ENCODE measurements at regions not wholly inside any gene's neighbourhood (a gene's known extent, or its start where the extent isn't known, plus 50 kb on each side); places are given as distances from the start of the nearest gene placed in this dataset.

GRCh38 chr7:46989247-46989646, 592.7 kb downstream of the TNS3 start:
- no peak overlapping the region for H3K4me3 ChIP-seq (replicated peaks in 1 of 2; ENCODE audit: low read depth in 2 of 2, low read length in 2 of 2)
- no peak for DNase-seq (ENCODE audit: low read depth in 2 of 2)
- TF ChIP-seq CTCF (IDR thresholded peaks at IDR 0.05; ENCODE audit: low read depth, low read length), result no peak

GRCh38 chr7:46982928-46983327, 599.0 kb downstream of the TNS3 start:
- H3K4me3 ChIP-seq (replicated peaks in 1 of 2; ENCODE audit: low read depth in 2 of 2, low read length in 2 of 2), result no peak overlapping the region
- no peak for TF ChIP-seq CTCF (IDR thresholded peaks at IDR 0.05; ENCODE audit: low read depth, low read length)
- DNase-seq (ENCODE audit: low read depth in 2 of 2), result no peak

GRCh38 chr7:46979439-46979838, 602.5 kb downstream of the TNS3 start:
- H3K4me3 ChIP-seq (replicated peaks in 1 of 2; ENCODE audit: low read depth in 2 of 2, low read length in 2 of 2), result no peak overlapping the region
- peak in 1 of 2 donors; percentile 14 for DNase-seq (ENCODE audit: low read depth in 2 of 2)
- TF ChIP-seq CTCF (IDR thresholded peaks at IDR 0.05; ENCODE audit: low read depth, low read length), result no peak

GRCh38 chr7:46975493-46975892, 606.4 kb downstream of the TNS3 start:
- no peak for DNase-seq (ENCODE audit: low read depth in 2 of 2)
- no peak overlapping the region for H3K4me3 ChIP-seq (replicated peaks in 1 of 2; ENCODE audit: low read depth in 2 of 2, low read length in 2 of 2)
- TF ChIP-seq CTCF (IDR thresholded peaks at IDR 0.05; ENCODE audit: low read depth, low read length), result no peak

- H3K4me3 ChIP-seq (replicated peaks in 1 of 2; ENCODE audit: low read depth in 2 of 2, low read length in 2 of 2), result no peak overlapping the region
- peak; percentile 72 to 85 for DNase-seq (ENCODE audit: low read depth in 2 of 2)
- TF ChIP-seq CTCF (IDR thresholded peaks at IDR 0.05; ENCODE audit: low read depth, low read length), result no peak
Measured at GRCh38 chr7:46972205-46972604, 609.7 kb downstream of the TNS3 start.

GRCh38 chr7:46970476-46970875, 611.4 kb downstream of the TNS3 start:
- no peak for TF ChIP-seq CTCF (IDR thresholded peaks at IDR 0.05; ENCODE audit: low read depth, low read length)
- no peak for DNase-seq (ENCODE audit: low read depth in 2 of 2)
- H3K4me3 ChIP-seq (replicated peaks in 1 of 2; ENCODE audit: low read depth in 2 of 2, low read length in 2 of 2), result no peak overlapping the region

GRCh38 chr7:46970131-46970430, 611.8 kb downstream of the TNS3 start:
- no peak for TF ChIP-seq CTCF (IDR thresholded peaks at IDR 0.05; ENCODE audit: low read depth, low read length)
- DNase-seq (ENCODE audit: low read depth in 2 of 2), result no peak
- H3K4me3 ChIP-seq (replicated peaks in 1 of 2; ENCODE audit: low read depth in 2 of 2, low read length in 2 of 2), result no peak overlapping the region
